B cell (primary cell): ENCODE measurements at regions not wholly inside any gene's neighbourhood (a gene's known extent, or its start where the extent isn't known, plus 50 kb on each side); places are given as distances from the start of the nearest gene placed in this dataset.

Experiments used
- EZH2 ChIP-seq: IDR thresholded peaks from 2 replicates; pipeline ENCODE4 v1.6.1; 2012; ENCODE audit warnings: borderline replicate concordance, low read depth, mild to moderate bottlenecking, moderate library complexity, low read length; ENCODE audit not compliant: insufficient read depth, poor library complexity, severe bottlenecking
- TF ChIP-seq, protein P1 (sequence below): fragments of 200-600 bp; IDR thresholded peaks from one replicate; pipeline ENCODE4 v1.8.0; 2022; ENCODE audit warnings: antibody characterized with exemption, mild to moderate bottlenecking

DNA sequence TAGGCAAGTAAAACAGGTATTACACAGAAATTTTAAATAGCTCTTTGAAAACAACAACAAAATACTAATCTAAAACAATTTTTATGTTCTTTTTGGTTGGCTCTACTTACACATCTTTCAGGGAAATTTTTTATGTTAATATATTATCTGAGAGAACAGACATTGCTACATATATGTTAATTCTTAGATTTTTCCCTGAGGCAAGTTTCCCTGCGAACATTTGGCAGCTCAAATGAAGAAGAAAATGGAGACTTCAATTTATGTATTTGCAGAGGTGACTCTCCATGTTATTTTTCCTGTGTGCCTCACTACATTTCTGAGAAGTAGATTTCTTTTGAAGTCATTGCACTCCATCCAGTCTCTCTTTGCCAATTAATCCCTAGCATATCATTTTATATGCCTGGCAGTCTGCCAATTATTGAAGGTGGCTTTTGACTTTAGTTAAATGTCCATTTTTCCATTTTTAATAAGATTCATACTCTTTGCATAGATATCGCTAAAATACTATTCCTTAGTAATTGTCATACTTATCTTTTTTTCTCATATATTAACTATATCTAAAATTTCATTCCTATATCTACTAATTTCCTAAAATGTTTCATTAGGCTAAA is 908.2 kb upstream of the CDH10 start:
- TF ChIP-seq, protein P1, sequence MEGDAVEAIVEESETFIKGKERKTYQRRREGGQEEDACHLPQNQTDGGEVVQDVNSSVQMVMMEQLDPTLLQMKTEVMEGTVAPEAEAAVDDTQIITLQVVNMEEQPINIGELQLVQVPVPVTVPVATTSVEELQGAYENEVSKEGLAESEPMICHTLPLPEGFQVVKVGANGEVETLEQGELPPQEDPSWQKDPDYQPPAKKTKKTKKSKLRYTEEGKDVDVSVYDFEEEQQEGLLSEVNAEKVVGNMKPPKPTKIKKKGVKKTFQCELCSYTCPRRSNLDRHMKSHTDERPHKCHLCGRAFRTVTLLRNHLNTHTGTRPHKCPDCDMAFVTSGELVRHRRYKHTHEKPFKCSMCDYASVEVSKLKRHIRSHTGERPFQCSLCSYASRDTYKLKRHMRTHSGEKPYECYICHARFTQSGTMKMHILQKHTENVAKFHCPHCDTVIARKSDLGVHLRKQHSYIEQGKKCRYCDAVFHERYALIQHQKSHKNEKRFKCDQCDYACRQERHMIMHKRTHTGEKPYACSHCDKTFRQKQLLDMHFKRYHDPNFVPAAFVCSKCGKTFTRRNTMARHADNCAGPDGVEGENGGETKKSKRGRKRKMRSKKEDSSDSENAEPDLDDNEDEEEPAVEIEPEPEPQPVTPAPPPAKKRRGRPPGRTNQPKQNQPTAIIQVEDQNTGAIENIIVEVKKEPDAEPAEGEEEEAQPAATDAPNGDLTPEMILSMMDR, result no peak
- no peak for TF ChIP-seq EZH2
